ENCODE measurements at regions not wholly inside any gene's neighbourhood (a gene's known extent, or its start where the extent isn't known, plus 50 kb on each side); places are given as distances from the start of the nearest gene placed in this dataset.

GRCh38 chr1:37149296-37149695 lies 115.0 kb upstream of the GRIK3 start:
- intact Hi-C loops (cut with DNase I) = no loop called here
- 69% methylated on average over 9 of the region's 9 CpGs for WGBS, 2 donors
- Histone ChIP-seq H3K4me3 (ENCODE audit: low read length in 2 of 2) (no peak overlapping the region), H3K4me1 (ENCODE audit: control insufficient read depth in 1 of 2, insufficient read depth in 2 of 2, low read length in 2 of 2) (no peaks in the 10 kb centered on the region), H3K27ac (ENCODE audit: low read depth in 1 of 2, low read length in 2 of 2) (no peak overlapping the region), H3K36me3 (ENCODE audit: control insufficient read depth in 1 of 2, insufficient read depth in 2 of 2, low read length in 1 of 2) (no peaks in the 10 kb centered on the region), H3K9me3 (ENCODE audit: control insufficient read depth, low read length) (peaks cover 2% of the 10 kb centered on the region), H3K27me3 (ENCODE audit: control insufficient read depth in 1 of 2, insufficient read depth in 2 of 2, low read length in 1 of 2) (no peaks in the 10 kb centered on the region)
- DNase-seq (no peak), ATAC-seq (ENCODE audit: low FRiP score) (no peak)

GRCh38 chr1:37150986-37151385 lies 116.7 kb upstream of the GRIK3 start:
- Histone ChIP-seq H3K9me3 (ENCODE audit: control insufficient read depth, low read length) (peaks cover 2% of the 10 kb centered on the region), H3K36me3 (ENCODE audit: control insufficient read depth in 1 of 2, insufficient read depth in 2 of 2, low read length in 1 of 2) (no peaks in the 10 kb centered on the region), H3K4me3 (ENCODE audit: low read length in 2 of 2) (no peak overlapping the region), H3K27ac (ENCODE audit: low read depth in 1 of 2, low read length in 2 of 2) (no peak overlapping the region), H3K27me3 (ENCODE audit: control insufficient read depth in 1 of 2, insufficient read depth in 2 of 2, low read length in 1 of 2) (no peaks in the 10 kb centered on the region), H3K4me1 (ENCODE audit: control insufficient read depth in 1 of 2, insufficient read depth in 2 of 2, low read length in 2 of 2) (no peaks in the 10 kb centered on the region)
- ATAC-seq (ENCODE audit: low FRiP score) = no peak
- intact Hi-C loops (cut with DNase I) = no loop called here
- WGBS, 2 donors = 57 to 58% methylated on average over 5 of the region's 5 CpGs
- DNase-seq = no peak

- no peak for DNase-seq
- WGBS, 2 donors = 51 to 66% methylated on average over 3 of the region's 3 CpGs
- Histone ChIP-seq H3K27ac (ENCODE audit: low read depth in 1 of 2, low read length in 2 of 2) (no peak overlapping the region), H3K4me1 (ENCODE audit: control insufficient read depth in 1 of 2, insufficient read depth in 2 of 2, low read length in 2 of 2) (no peaks in the 10 kb centered on the region), H3K27me3 (ENCODE audit: control insufficient read depth in 1 of 2, insufficient read depth in 2 of 2, low read length in 1 of 2) (no peaks in the 10 kb centered on the region), H3K36me3 (ENCODE audit: control insufficient read depth in 1 of 2, insufficient read depth in 2 of 2, low read length in 1 of 2) (no peaks in the 10 kb centered on the region), H3K4me3 (ENCODE audit: low read length in 2 of 2) (no peak overlapping the region), H3K9me3 (ENCODE audit: control insufficient read depth, low read length) (peaks cover 2% of the 10 kb centered on the region)
- no peak for ATAC-seq (ENCODE audit: low FRiP score)
- intact Hi-C loops (cut with DNase I) = no loop called here
These were observed 117.5 kb upstream of the GRIK3 start for GRCh38 chr1:37151789-37152188.

- Histone ChIP-seq H3K9me3 (ENCODE audit: control insufficient read depth, low read length) (peaks cover 2% of the 10 kb centered on the region), H3K4me3 (ENCODE audit: low read length in 2 of 2) (no peak overlapping the region), H3K4me1 (ENCODE audit: control insufficient read depth in 1 of 2, insufficient read depth in 2 of 2, low read length in 2 of 2) (no peaks in the 10 kb centered on the region), H3K27ac (ENCODE audit: low read depth in 1 of 2, low read length in 2 of 2) (no peak overlapping the region), H3K27me3 (ENCODE audit: control insufficient read depth in 1 of 2, insufficient read depth in 2 of 2, low read length in 1 of 2) (no peaks in the 10 kb centered on the region), H3K36me3 (ENCODE audit: control insufficient read depth in 1 of 2, insufficient read depth in 2 of 2, low read length in 1 of 2) (no peaks in the 10 kb centered on the region)
- DNase-seq = no peak
- intact Hi-C loops (cut with DNase I) = no loop called here
- ATAC-seq (ENCODE audit: low FRiP score) = no peak
- WGBS, 2 donors = 66 to 74% methylated on average over 6 of the region's 6 CpGs
These were observed 118.2 kb upstream of the GRIK3 start for GRCh38 chr1:37152491-37152890.

GRCh38 chr1:37153116-37154100 lies 119.1 kb upstream of the GRIK3 start:
- Histone ChIP-seq H3K36me3 (ENCODE audit: control insufficient read depth in 1 of 2, insufficient read depth in 2 of 2, low read length in 1 of 2) (no peaks in the 10 kb centered on the region), H3K27me3 (ENCODE audit: control insufficient read depth in 1 of 2, insufficient read depth in 2 of 2, low read length in 1 of 2) (no peaks in the 10 kb centered on the region), H3K9me3 (ENCODE audit: control insufficient read depth, low read length) (no peaks in the 10 kb centered on the region), H3K4me1 (ENCODE audit: control insufficient read depth in 1 of 2, insufficient read depth in 2 of 2, low read length in 2 of 2) (no peaks in the 10 kb centered on the region), H3K4me3 (ENCODE audit: low read length in 2 of 2) (no peak overlapping the region), H3K27ac (ENCODE audit: low read depth in 1 of 2, low read length in 2 of 2) (no peak overlapping the region)
- DNase-seq = no peak
- no peak for ATAC-seq (ENCODE audit: low FRiP score)
- 69 to 71% methylated on average over 3 of the region's 3 CpGs for WGBS, 2 donors
- intact Hi-C loops (cut with DNase I) = no loop called here

GRCh38 chr1:37156646-37157045 lies 122.3 kb upstream of the GRIK3 start:
- ATAC-seq (ENCODE audit: low FRiP score) (no peak), DNase-seq (no peak)
- Histone ChIP-seq H3K36me3 (ENCODE audit: control insufficient read depth in 1 of 2, insufficient read depth in 2 of 2, low read length in 1 of 2) (no peaks in the 10 kb centered on the region), H3K4me3 (ENCODE audit: low read length in 2 of 2) (no peak overlapping the region), H3K4me1 (ENCODE audit: control insufficient read depth in 1 of 2, insufficient read depth in 2 of 2, low read length in 2 of 2) (no peaks in the 10 kb centered on the region), H3K27me3 (ENCODE audit: control insufficient read depth in 1 of 2, insufficient read depth in 2 of 2, low read length in 1 of 2) (no peaks in the 10 kb centered on the region), H3K9me3 (ENCODE audit: control insufficient read depth, low read length) (peaks cover 6% of the 10 kb centered on the region), H3K27ac (ENCODE audit: low read depth in 1 of 2, low read length in 2 of 2) (no peak overlapping the region)
- 70 to 74% methylated on average over 9 of the region's 9 CpGs for WGBS, 2 donors
- intact Hi-C loops (cut with DNase I) = no loop called here

- no peak overlapping the region for H3K4me3 ChIP-seq (ENCODE audit: low read length in 2 of 2)
- WGBS, 2 donors = 62 to 68% methylated on average over 5 of the region's 5 CpGs
- intact Hi-C loops (cut with DNase I) = no loop called here
- no peaks in the 10 kb centered on the region for H3K36me3 ChIP-seq (ENCODE audit: control insufficient read depth in 1 of 2, insufficient read depth in 2 of 2, low read length in 1 of 2)
- H3K27me3 ChIP-seq (ENCODE audit: control insufficient read depth in 1 of 2, insufficient read depth in 2 of 2, low read length in 1 of 2) = no peaks in the 10 kb centered on the region
- no peak for ATAC-seq (ENCODE audit: low FRiP score)
- H3K9me3 ChIP-seq (ENCODE audit: control insufficient read depth, low read length) = peaks cover 6% of the 10 kb centered on the region
- no peaks in the 10 kb centered on the region for H3K4me1 ChIP-seq (ENCODE audit: control insufficient read depth in 1 of 2, insufficient read depth in 2 of 2, low read length in 2 of 2)
- no peak overlapping the region for H3K27ac ChIP-seq (ENCODE audit: low read depth in 1 of 2, low read length in 2 of 2)
- DNase-seq = no peak
These were observed 123.3 kb upstream of the GRIK3 start for GRCh38 chr1:37157634-37158033.

- DNase-seq (no peak), ATAC-seq (ENCODE audit: low FRiP score) (no peak)
- Histone ChIP-seq H3K4me3 (ENCODE audit: low read length in 2 of 2) (no peak overlapping the region), H3K27me3 (ENCODE audit: control insufficient read depth in 1 of 2, insufficient read depth in 2 of 2, low read length in 1 of 2) (no peaks in the 10 kb centered on the region), H3K27ac (ENCODE audit: low read depth in 1 of 2, low read length in 2 of 2) (no peak overlapping the region), H3K9me3 (ENCODE audit: control insufficient read depth, low read length) (peaks cover 6% of the 10 kb centered on the region), H3K36me3 (ENCODE audit: control insufficient read depth in 1 of 2, insufficient read depth in 2 of 2, low read length in 1 of 2) (no peaks in the 10 kb centered on the region), H3K4me1 (ENCODE audit: control insufficient read depth in 1 of 2, insufficient read depth in 2 of 2, low read length in 2 of 2) (no peaks in the 10 kb centered on the region)
- 72 to 76% methylated on average over 5 of the region's 5 CpGs for WGBS, 2 donors
- intact Hi-C loops (cut with DNase I) = no loop called here
These were observed 123.9 kb upstream of the GRIK3 start for GRCh38 chr1:37158113-37158749.

- H3K4me1 ChIP-seq (ENCODE audit: control insufficient read depth in 1 of 2, insufficient read depth in 2 of 2, low read length in 2 of 2) = no peaks in the 10 kb centered on the region
- 57 to 77% methylated on average over 1 of the region's 1 CpG for WGBS, 2 donors
- H3K9me3 ChIP-seq (ENCODE audit: control insufficient read depth, low read length) = peaks cover 6% of the 10 kb centered on the region
- no peaks in the 10 kb centered on the region for H3K36me3 ChIP-seq (ENCODE audit: control insufficient read depth in 1 of 2, insufficient read depth in 2 of 2, low read length in 1 of 2)
- H3K27ac ChIP-seq (ENCODE audit: low read depth in 1 of 2, low read length in 2 of 2) = no peak overlapping the region
- no peak overlapping the region for H3K4me3 ChIP-seq (ENCODE audit: low read length in 2 of 2)
- DNase-seq = no peak
- no peaks in the 10 kb centered on the region for H3K27me3 ChIP-seq (ENCODE audit: control insufficient read depth in 1 of 2, insufficient read depth in 2 of 2, low read length in 1 of 2)
- no peak for ATAC-seq (ENCODE audit: low FRiP score)
- intact Hi-C loops (cut with DNase I) = no loop called here
These were observed 124.8 kb upstream of the GRIK3 start for GRCh38 chr1:37159102-37159501.
